ENCODE measurements at regions not wholly inside any gene's neighbourhood (a gene's known extent, or its start where the extent isn't known, plus 50 kb on each side); places are given as distances from the start of the nearest gene placed in this dataset.

DNA sequence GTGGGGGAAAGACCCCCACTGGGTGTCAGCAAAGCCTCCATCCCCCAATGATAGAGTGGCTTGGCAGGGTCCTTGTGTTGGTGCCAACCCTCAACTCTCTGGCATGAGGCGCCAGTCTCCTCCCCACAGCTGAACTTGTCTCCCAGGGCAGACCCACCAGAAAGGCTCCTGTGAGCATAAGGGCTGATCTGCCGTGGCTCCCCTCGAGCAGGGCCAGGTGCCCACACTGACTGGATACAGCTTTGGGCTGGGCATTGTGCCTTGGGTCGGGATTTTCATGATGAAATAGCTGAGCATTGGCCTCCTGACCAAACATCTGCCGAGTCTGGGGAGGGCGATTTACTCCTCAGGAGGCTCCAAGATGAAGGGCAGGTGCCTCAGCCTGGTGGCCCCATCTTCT is 68.1 kb upstream of the NPTX2 start:
- DNase-seq (ENCODE audit: low spot score) (no peak), ATAC-seq (ENCODE audit: low read depth) (no peak)
- H3K36me3 ChIP-seq (ENCODE audit: low read depth) = no peaks in the 10 kb centered on the region
- H3K4me3 ChIP-seq (ENCODE audit: severe bottlenecking) = no peak overlapping the region
- H3K27me3 ChIP-seq (ENCODE audit: insufficient read depth, poor library complexity, severe bottlenecking) = peaks cover 11% of the 10 kb centered on the region
- TF ChIP-seq, protein P1, sequence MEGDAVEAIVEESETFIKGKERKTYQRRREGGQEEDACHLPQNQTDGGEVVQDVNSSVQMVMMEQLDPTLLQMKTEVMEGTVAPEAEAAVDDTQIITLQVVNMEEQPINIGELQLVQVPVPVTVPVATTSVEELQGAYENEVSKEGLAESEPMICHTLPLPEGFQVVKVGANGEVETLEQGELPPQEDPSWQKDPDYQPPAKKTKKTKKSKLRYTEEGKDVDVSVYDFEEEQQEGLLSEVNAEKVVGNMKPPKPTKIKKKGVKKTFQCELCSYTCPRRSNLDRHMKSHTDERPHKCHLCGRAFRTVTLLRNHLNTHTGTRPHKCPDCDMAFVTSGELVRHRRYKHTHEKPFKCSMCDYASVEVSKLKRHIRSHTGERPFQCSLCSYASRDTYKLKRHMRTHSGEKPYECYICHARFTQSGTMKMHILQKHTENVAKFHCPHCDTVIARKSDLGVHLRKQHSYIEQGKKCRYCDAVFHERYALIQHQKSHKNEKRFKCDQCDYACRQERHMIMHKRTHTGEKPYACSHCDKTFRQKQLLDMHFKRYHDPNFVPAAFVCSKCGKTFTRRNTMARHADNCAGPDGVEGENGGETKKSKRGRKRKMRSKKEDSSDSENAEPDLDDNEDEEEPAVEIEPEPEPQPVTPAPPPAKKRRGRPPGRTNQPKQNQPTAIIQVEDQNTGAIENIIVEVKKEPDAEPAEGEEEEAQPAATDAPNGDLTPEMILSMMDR (IDR thresholded peaks at IDR 0.05; ENCODE audit: poor library complexity, severe bottlenecking) = no peak
- no peaks in the 10 kb centered on the region for H3K4me1 ChIP-seq (ENCODE audit: insufficient read depth, poor library complexity, severe bottlenecking)
- H3K9me3 ChIP-seq (ENCODE audit: severe bottlenecking) = peaks cover 3% of the 10 kb centered on the region
- no peak overlapping the region for H3K27ac ChIP-seq (ENCODE audit: poor library complexity, severe bottlenecking)

DNA sequence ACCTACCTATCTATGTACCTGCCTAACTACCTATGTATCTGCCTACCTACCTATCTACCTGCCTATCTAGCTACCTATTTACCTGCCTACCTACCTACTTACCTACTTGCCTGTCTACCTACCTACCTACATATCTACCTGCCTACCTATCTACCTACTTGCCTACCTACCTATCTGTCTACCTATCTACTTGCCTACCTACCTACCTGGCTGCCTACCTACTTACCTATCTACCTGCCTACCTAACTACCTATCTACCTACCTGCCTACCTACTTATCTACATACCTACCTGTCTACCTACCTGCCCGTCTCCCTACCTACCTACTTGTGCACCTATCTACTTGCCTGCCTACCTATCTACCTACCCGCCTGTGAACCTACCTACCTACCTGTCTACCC is 68.7 kb upstream of the NPTX2 start:
- Histone ChIP-seq H3K36me3 (ENCODE audit: low read depth) (no peaks in the 10 kb centered on the region), H3K27me3 (ENCODE audit: insufficient read depth, poor library complexity, severe bottlenecking) (peaks cover 11% of the 10 kb centered on the region), H3K27ac (ENCODE audit: poor library complexity, severe bottlenecking) (no peak overlapping the region), H3K9me3 (ENCODE audit: severe bottlenecking) (peaks cover 3% of the 10 kb centered on the region), H3K4me3 (ENCODE audit: severe bottlenecking) (no peak overlapping the region), H3K4me1 (ENCODE audit: insufficient read depth, poor library complexity, severe bottlenecking) (no peaks in the 10 kb centered on the region)
- ATAC-seq (ENCODE audit: low read depth) (no peak), DNase-seq (ENCODE audit: low spot score) (no peak)
- TF ChIP-seq, protein P1 (IDR thresholded peaks at IDR 0.05; ENCODE audit: poor library complexity, severe bottlenecking) = no peak

DNA sequence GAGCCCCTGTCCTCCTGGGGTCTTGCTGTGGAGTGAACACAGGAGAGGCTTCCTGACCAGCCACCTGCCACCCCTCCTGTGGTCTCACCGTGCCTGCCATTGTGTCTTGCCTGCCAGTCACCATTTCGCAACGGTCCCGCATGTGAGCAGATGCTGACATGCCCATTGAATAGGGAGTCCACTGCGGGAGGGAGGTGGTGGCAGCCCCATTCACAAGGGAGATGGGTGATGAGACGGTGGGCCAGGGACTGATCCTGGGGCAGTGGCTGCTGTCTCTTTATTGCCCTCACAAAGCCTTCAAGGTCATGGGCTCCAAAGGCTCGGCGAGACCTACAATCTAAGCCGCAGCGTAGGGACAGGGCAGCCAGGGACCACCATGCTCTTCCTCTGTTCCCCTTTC is 76.0 kb upstream of the NPTX2 start:
- Histone ChIP-seq H3K36me3 (ENCODE audit: low read depth) (no peaks in the 10 kb centered on the region), H3K27me3 (ENCODE audit: insufficient read depth, poor library complexity, severe bottlenecking) (no peaks in the 10 kb centered on the region), H3K9me3 (ENCODE audit: severe bottlenecking) (no peaks in the 10 kb centered on the region), H3K4me3 (ENCODE audit: severe bottlenecking) (no peak overlapping the region), H3K4me1 (ENCODE audit: insufficient read depth, poor library complexity, severe bottlenecking) (no peaks in the 10 kb centered on the region), H3K27ac (ENCODE audit: poor library complexity, severe bottlenecking) (no peak overlapping the region)
- ATAC-seq (ENCODE audit: low read depth) (no peak), DNase-seq (ENCODE audit: low spot score) (no peak)
- TF ChIP-seq, protein P1 (IDR thresholded peaks at IDR 0.05; ENCODE audit: poor library complexity, severe bottlenecking) = no peak

DNA sequence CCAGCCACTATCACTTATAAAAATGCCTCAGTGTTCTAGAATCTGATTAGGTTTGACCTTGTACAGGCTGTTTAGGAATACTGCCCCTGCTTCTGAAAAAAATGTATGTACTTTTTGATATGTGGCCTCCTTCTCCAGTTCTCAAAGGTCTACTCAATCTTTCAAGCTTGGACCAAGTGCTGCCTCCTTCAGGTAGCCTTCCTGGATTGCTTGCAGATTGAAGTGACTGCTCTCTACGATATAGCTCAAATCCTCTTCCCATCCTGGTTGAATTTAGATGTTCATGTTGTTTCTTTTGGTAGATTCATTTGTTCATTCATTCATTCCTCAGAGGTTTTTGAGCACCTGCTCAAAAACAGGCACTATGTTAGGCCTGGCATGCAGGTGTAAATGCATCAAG is 77.2 kb upstream of the NPTX2 start:
- no peak for ATAC-seq (ENCODE audit: low read depth)

DNA sequence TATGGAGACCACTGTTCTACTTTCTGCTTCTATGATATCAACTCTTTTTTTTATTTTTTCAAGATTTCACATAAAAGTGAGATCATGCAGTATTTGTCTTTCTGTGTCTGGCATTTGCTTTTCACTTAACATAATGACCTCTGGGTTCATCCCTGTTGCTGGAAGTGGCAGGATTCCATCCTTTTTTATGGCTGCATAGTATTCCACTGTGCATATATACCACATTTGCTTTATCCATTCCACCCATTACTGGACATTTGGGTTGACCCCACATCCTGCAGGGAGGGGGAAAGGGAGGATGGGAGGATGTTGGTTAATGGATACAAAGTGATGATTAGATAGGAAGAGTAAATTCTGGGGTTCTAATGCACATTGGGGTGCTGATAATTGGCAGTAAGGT is 80.3 kb upstream of the NPTX2 start:
- Histone ChIP-seq H3K9me3 (ENCODE audit: severe bottlenecking) (no peaks in the 10 kb centered on the region), H3K4me1 (ENCODE audit: insufficient read depth, poor library complexity, severe bottlenecking) (no peaks in the 10 kb centered on the region), H3K4me3 (ENCODE audit: severe bottlenecking) (no peak overlapping the region), H3K27ac (ENCODE audit: poor library complexity, severe bottlenecking) (no peak overlapping the region), H3K36me3 (ENCODE audit: low read depth) (no peaks in the 10 kb centered on the region), H3K27me3 (ENCODE audit: insufficient read depth, poor library complexity, severe bottlenecking) (peaks cover 3% of the 10 kb centered on the region)
- no peak for ATAC-seq (ENCODE audit: low read depth)
- TF ChIP-seq, protein P1 (IDR thresholded peaks at IDR 0.05; ENCODE audit: poor library complexity, severe bottlenecking) = no peak
- no peak for DNase-seq (ENCODE audit: low spot score)

More for the DNA sequence above, 77.2 kb upstream of the NPTX2 start:
- no peaks in the 10 kb centered on the region for H3K9me3 ChIP-seq (ENCODE audit: severe bottlenecking)
- peaks cover 3% of the 10 kb centered on the region for H3K27me3 ChIP-seq (ENCODE audit: insufficient read depth, poor library complexity, severe bottlenecking)
- H3K4me3 ChIP-seq (ENCODE audit: severe bottlenecking) = no peak overlapping the region
- TF ChIP-seq, protein P1 (IDR thresholded peaks at IDR 0.05; ENCODE audit: poor library complexity, severe bottlenecking) = no peak
- DNase-seq (ENCODE audit: low spot score) = no peak
- H3K27ac ChIP-seq (ENCODE audit: poor library complexity, severe bottlenecking) = no peak overlapping the region
- no peaks in the 10 kb centered on the region for H3K4me1 ChIP-seq (ENCODE audit: insufficient read depth, poor library complexity, severe bottlenecking)
- no peaks in the 10 kb centered on the region for H3K36me3 ChIP-seq (ENCODE audit: low read depth)

Data from RWPE2 (cell line).